HEK293 (cell line): ENCODE measurements at regions not wholly inside any gene's neighbourhood (a gene's known extent, or its start where the extent isn't known, plus 50 kb on each side); places are given as distances from the start of the nearest gene placed in this dataset.

ENCODE experiments used
- BCL11A ChIP-seq: fragments of 450-650 bp; formaldehyde crosslinking; IDR thresholded peaks from 2 replicates; pipeline ENCODE4 v1.5.1; 2016; ENCODE audit warnings: low read depth, missing biosample characterization, missing genetic modification characterization
- OSR2 ChIP-seq: fragments of 450-650 bp; formaldehyde crosslinking; IDR thresholded peaks from 2 replicates; pipeline ENCODE4 v1.5.1; 2016; ENCODE audit warnings: missing biosample characterization, missing genetic modification characterization
- TCF7L2 ChIP-seq: IDR thresholded peaks from 2 replicates; pipeline ENCODE4 v1.6.1; 2011; ENCODE audit warnings: low read depth, mild to moderate bottlenecking, inconsistent platforms, low read length, moderate library complexity, borderline replicate concordance
- ZFP3 ChIP-seq: fragments of 450-650 bp; formaldehyde crosslinking; IDR thresholded peaks from 2 replicates; pipeline ENCODE4 v1.5.1; 2016; ENCODE audit warnings: low read depth, missing biosample characterization, missing genetic modification characterization
- ZNF175 ChIP-seq: fragments of 450-650 bp; formaldehyde crosslinking; IDR thresholded peaks from 2 replicates; pipeline ENCODE4 v1.5.1; 2016; ENCODE audit warnings: missing biosample characterization, missing genetic modification characterization
- ZNF211 ChIP-seq: fragments of 450-650 bp; formaldehyde crosslinking; IDR thresholded peaks from 2 replicates; pipeline ENCODE4 v1.5.1; 2016; ENCODE audit warnings: low read depth, missing biosample characterization, missing genetic modification characterization
- ZNF707 ChIP-seq: fragments of 450-650 bp; formaldehyde crosslinking; IDR thresholded peaks from 2 replicates; pipeline ENCODE4 v1.5.1; 2016; ENCODE audit warnings: missing biosample characterization, missing genetic modification characterization
- TF ChIP-seq, protein P1 (sequence below): fragments of 450-650 bp; formaldehyde crosslinking; IDR thresholded peaks from 2 replicates; pipeline ENCODE4 v1.5.1; 2016; ENCODE audit warnings: missing biosample characterization, missing genetic modification characterization

GRCh38 chr5:114695292-114695904 is 333.5 kb downstream of the KCNN2 start:
- no peak for TF ChIP-seq OSR2 (tag by site-specific recombination)
- no peak for TF ChIP-seq TCF7L2
- TF ChIP-seq, protein P1, sequence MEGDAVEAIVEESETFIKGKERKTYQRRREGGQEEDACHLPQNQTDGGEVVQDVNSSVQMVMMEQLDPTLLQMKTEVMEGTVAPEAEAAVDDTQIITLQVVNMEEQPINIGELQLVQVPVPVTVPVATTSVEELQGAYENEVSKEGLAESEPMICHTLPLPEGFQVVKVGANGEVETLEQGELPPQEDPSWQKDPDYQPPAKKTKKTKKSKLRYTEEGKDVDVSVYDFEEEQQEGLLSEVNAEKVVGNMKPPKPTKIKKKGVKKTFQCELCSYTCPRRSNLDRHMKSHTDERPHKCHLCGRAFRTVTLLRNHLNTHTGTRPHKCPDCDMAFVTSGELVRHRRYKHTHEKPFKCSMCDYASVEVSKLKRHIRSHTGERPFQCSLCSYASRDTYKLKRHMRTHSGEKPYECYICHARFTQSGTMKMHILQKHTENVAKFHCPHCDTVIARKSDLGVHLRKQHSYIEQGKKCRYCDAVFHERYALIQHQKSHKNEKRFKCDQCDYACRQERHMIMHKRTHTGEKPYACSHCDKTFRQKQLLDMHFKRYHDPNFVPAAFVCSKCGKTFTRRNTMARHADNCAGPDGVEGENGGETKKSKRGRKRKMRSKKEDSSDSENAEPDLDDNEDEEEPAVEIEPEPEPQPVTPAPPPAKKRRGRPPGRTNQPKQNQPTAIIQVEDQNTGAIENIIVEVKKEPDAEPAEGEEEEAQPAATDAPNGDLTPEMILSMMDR (tag by site-specific recombination): no peak
- TF ChIP-seq ZNF707 (tag by site-specific recombination): no peak
- no peak for TF ChIP-seq ZNF175 (tag by site-specific recombination)
- no peak for TF ChIP-seq BCL11A (tag by site-specific recombination)
- TF ChIP-seq ZFP3 (tag by site-specific recombination): no peak
- no peak for TF ChIP-seq ZNF211 (tag by site-specific recombination)
